Tibial artery (tissue), 4 donors: ENCODE measurements at regions not wholly inside any gene's neighbourhood (a gene's known extent, or its start where the extent isn't known, plus 50 kb on each side); places are given as distances from the start of the nearest gene placed in this dataset.

Experiments
- DNase-seq, 2 donors: peaks; one replicate each; pipeline ENCODE4 v3.0.0-alpha.2; 2019
- H3K27ac ChIP-seq, 2 donors: fragments of 200-600 bp; sonication (generic) in 1 of 2; 1 replicate in 1 of 2; 2 replicates in 1 of 2; pipeline ENCODE4 v1.5.1; 2018 to 2019; ENCODE audit warnings: mild to moderate bottlenecking in 1 of 2
- H3K27me3 ChIP-seq, 2 donors: fragments of 200-600 bp; sonication (generic) in 1 of 2; one replicate each; pipeline versions ENCODE4 v1.5.1 to v1.6.0; 2016 to 2019
- H3K36me3 ChIP-seq, 3 donors: fragments of 200-600 bp; sonication (generic) in 2 of 3; one replicate each; pipeline ENCODE4 v1.5.1; 2016 to 2019; ENCODE audit warnings: mild to moderate bottlenecking in 2 of 3
- H3K4me1 ChIP-seq, 4 donors: fragments of 200-600 bp; sonication (generic) in 2 of 4; 1 replicate in 3 of 4; 2 replicates in 1 of 4; pipeline ENCODE4 v1.5.1; 2016 to 2019
- H3K4me3 ChIP-seq, 2 donors: fragments of 200-600 bp; sonication (generic) in 1 of 2; 1 replicate in 1 of 2; 2 replicates in 1 of 2; pipeline ENCODE4 v1.5.1; 2018 to 2019; ENCODE audit warnings: mild to moderate bottlenecking in 2 of 2
- H3K9me3 ChIP-seq, 3 donors: fragments of 200-600 bp; sonication (generic) in 1 of 3; one replicate each; pipeline ENCODE4 v1.5.1; 2016 to 2019
- CTCF ChIP-seq, 2 experiments: fragments of 200-600 bp in 1 of 2; fragments of 450-650 bp in 1 of 2; IDR thresholded peaks; one replicate each; pipeline ENCODE4 v1.5.1; 2017 to 2019; ENCODE audit warnings: antibody characterized with exemption in 2 of 2, mild to moderate bottlenecking in 1 of 2, moderate library complexity in 1 of 2
- intact Hi-C: fragments of 100-400 bp; cut with DNase I; formaldehyde crosslinking; loops from one replicate; pipeline ENCODE4 v1.15.0; 2023; ENCODE audit warnings: low total_unique reads

DNA sequence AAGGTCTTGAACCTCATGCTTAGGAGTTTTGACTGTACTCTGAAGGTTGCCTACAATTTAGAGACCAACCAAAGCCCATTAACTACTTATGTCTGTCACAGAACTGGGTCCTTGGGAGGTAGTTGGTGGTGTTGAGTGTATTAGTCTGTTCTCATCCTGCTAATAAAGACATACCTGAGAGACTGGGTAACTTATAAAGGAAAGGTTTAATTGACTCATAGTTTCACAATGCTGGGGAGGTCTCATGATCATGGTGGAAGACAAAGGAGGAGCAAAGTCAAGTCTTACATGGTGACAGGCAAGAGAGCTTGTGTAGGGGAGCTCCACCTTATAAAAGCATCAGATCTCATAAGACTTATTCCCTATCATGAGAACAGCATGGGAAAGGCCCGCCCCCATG, 319.6 kb upstream of the ZMIZ1 start:
- DNase-seq: no peak
- Histone ChIP-seq H3K4me3 (no peak overlapping the region), H3K27me3 (no peaks in the 10 kb centered on the region), H3K36me3 (no peaks in the 10 kb centered on the region), H3K9me3 (no peaks in the 10 kb centered on the region), H3K4me1 (peaks cover 0 to 4% (median 0%) of the 10 kb centered on the region in 4 donors), H3K27ac (no peak overlapping the region)
- no peak for TF ChIP-seq CTCF (IDR thresholded peaks at IDR 0.05)
- intact Hi-C loops: no loop called here

GRCh38 chr10:78749898-78750297, 318.9 kb upstream of the ZMIZ1 start:
- Histone ChIP-seq H3K4me1 (peaks cover 0 to 2% (median 0%) of the 10 kb centered on the region in 4 donors), H3K27me3 (no peaks in the 10 kb centered on the region), H3K9me3 (no peaks in the 10 kb centered on the region)

GRCh38 chr10:78750418-78750817, 318.3 kb upstream of the ZMIZ1 start:
- Histone ChIP-seq H3K4me3 (no peak overlapping the region), H3K27me3 (no peaks in the 10 kb centered on the region), H3K4me1 (no peaks in the 10 kb centered on the region), H3K27ac (no peak overlapping the region), H3K9me3 (no peaks in the 10 kb centered on the region), H3K36me3 (no peaks in the 10 kb centered on the region)
- DNase-seq: no peak
- TF ChIP-seq CTCF (IDR thresholded peaks at IDR 0.05): no peak
- intact Hi-C loops: no loop called here

More at GRCh38 chr10:78749898-78750297, 318.9 kb upstream of the ZMIZ1 start:
- no peak for DNase-seq
- Histone ChIP-seq H3K27ac (no peak overlapping the region), H3K36me3 (no peaks in the 10 kb centered on the region), H3K4me3 (no peak overlapping the region)
- TF ChIP-seq CTCF (IDR thresholded peaks at IDR 0.05): no peak
- intact Hi-C loops: no loop called here

DNA sequence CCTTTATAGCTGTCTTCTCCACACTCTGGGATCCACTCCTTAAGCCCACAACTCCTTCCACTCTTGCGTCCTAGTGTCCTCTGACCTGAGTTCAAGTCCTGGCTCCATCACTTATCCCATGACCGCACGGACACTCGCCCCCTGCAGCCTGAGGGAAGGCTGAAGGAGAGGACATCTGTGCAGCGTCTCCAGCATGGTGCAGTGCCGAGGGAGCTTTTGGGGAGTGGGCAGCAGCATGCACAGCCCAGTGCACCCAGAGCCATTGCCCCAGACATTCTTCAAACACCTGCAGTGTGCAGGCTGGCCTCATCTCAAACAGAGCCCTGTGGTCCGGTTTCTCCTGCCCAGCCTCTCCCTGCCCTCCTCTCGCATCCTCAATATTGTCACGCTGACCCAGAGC, 317.1 kb upstream of the ZMIZ1 start:
- intact Hi-C loops: no loop called here
- no peaks in the 10 kb centered on the region for H3K27me3 ChIP-seq
- DNase-seq: no peak
- no peak for TF ChIP-seq CTCF (IDR thresholded peaks at IDR 0.05)
- no peaks in the 10 kb centered on the region for H3K9me3 ChIP-seq
- H3K36me3 ChIP-seq: no peaks in the 10 kb centered on the region
- no peak overlapping the region for H3K27ac ChIP-seq
- H3K4me1 ChIP-seq: peaks cover 0 to 7% (median 4%) of the 10 kb centered on the region in 4 donors
- no peak overlapping the region for H3K4me3 ChIP-seq

DNA sequence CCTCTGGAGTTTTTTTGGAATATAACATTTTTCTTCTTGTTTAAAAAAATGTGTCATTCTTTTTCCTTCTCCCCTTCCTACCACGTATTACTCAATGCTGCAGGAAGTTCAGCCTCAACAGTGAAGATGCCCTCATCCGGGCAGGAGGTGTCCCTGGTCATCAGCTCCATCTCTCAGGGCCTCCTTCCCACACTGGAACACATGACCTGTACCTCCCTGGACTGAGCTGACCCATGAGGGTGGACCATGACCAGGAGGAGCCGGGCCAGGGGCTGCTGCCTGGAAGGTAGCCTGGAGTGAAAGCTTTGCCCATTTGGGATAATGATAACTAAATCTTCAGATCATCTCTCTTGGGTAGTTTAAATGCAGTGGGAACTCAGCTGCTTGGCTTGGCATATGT, 316.5 kb upstream of the ZMIZ1 start:
- no peak for DNase-seq

More for the DNA sequence above, 316.5 kb upstream of the ZMIZ1 start:
- Histone ChIP-seq H3K9me3 (no peaks in the 10 kb centered on the region), H3K36me3 (no peaks in the 10 kb centered on the region), H3K4me1 (peaks cover 0 to 12% (median 6%) of the 10 kb centered on the region in 4 donors), H3K4me3 (no peak overlapping the region), H3K27ac (no peak overlapping the region), H3K27me3 (no peaks in the 10 kb centered on the region)
- intact Hi-C loops: no loop called here
- no peak for TF ChIP-seq CTCF (IDR thresholded peaks at IDR 0.05)
